HEK293 (cell line): ENCODE measurements at regions not wholly inside any gene's neighbourhood (a gene's known extent, or its start where the extent isn't known, plus 50 kb on each side); places are given as distances from the start of the nearest gene placed in this dataset.

Experiments used
- CTCF ChIA-PET: fragments of 350-600 bp; formaldehyde crosslinking; extraction: SDS; loops from one replicate; lab custom pipeline; 2021; ENCODE audit warnings: antibody characterized with exemption; lab: Yijun Ruan, JAX
- POLR2A ChIA-PET: fragments of 300-600 bp; formaldehyde crosslinking; extraction: SDS; loops from one replicate; lab custom pipeline; 2020; ENCODE audit warnings: antibody characterized with exemption, inconsistent platforms; lab: Yijun Ruan, JAX
- H3K27ac ChIP-seq: fragments of 200-500 bp; sonication (Bioruptor generic); 2 replicates; pipeline ENCODE4 v1.5.1; 2014; ENCODE audit warnings: low read depth, low read length, control low read depth, inconsistent platforms; ENCODE audit errors: extremely low read depth
- H3K36me3 ChIP-seq, 2 experiments: fragments of 200-500 bp in 1 of 2; sonication (Bioruptor generic) in 1 of 2; 1 replicate in 1 of 2; 2 replicates in 1 of 2; pipeline ENCODE4 v1.5.1; 2014 to 2017; ENCODE audit warnings: inconsistent platforms in 2 of 2, low read length in 2 of 2; ENCODE audit not compliant: control insufficient read depth in 2 of 2, insufficient read depth in 1 of 2
- H3K4me1 ChIP-seq: fragments of 200-500 bp; sonication (Bioruptor generic); 2 replicates; pipeline ENCODE4 v1.5.1; 2014; ENCODE audit warnings: mild to moderate bottlenecking, low read length, inconsistent platforms; ENCODE audit not compliant: control insufficient read depth, insufficient read depth
- H3K4me3 ChIP-seq: 2 replicates; pipeline ENCODE4 v1.5.1; 2011; ENCODE audit warnings: low read depth, mild to moderate bottlenecking, control low read depth, low read length, moderate library complexity
- H3K9me3 ChIP-seq: fragments of 200-500 bp; sonication (Bioruptor generic); 2 replicates; pipeline ENCODE4 v1.5.1; 2014; ENCODE audit warnings: low read depth, low read length, inconsistent platforms; ENCODE audit not compliant: control insufficient read depth, insufficient read depth
- FEZF1 ChIP-seq: fragments of 450-650 bp; formaldehyde crosslinking; IDR thresholded peaks from 2 replicates; pipeline ENCODE4 v1.5.1; 2016; ENCODE audit warnings: missing biosample characterization, missing genetic modification characterization
- SCRT1 ChIP-seq: fragments of 450-650 bp; formaldehyde crosslinking; IDR thresholded peaks from 2 replicates; pipeline ENCODE4 v1.5.1; 2016; ENCODE audit warnings: missing biosample characterization, missing genetic modification characterization, borderline replicate concordance
- SP7 ChIP-seq: fragments of 450-650 bp; formaldehyde crosslinking; IDR thresholded peaks from 2 replicates; pipeline ENCODE4 v1.5.1; 2016; ENCODE audit warnings: missing biosample characterization, missing genetic modification characterization
- TCF7L2 ChIP-seq: IDR thresholded peaks from 2 replicates; pipeline ENCODE4 v1.6.1; 2011; ENCODE audit warnings: low read depth, mild to moderate bottlenecking, inconsistent platforms, low read length, moderate library complexity, borderline replicate concordance
- ZNF366 ChIP-seq: fragments of 450-650 bp; formaldehyde crosslinking; conservative IDR thresholded peaks from 2 replicates; pipeline ENCODE4 v1.5.1; 2016; ENCODE audit warnings: missing biosample characterization, missing genetic modification characterization
- ZNF404 ChIP-seq: fragments of 450-650 bp; formaldehyde crosslinking; IDR thresholded peaks from 2 replicates; pipeline ENCODE4 v1.5.1; 2017; ENCODE audit warnings: missing biosample characterization, missing genetic modification characterization
- ZNF501 ChIP-seq: fragments of 450-650 bp; formaldehyde crosslinking; IDR thresholded peaks from 2 replicates; pipeline ENCODE4 v1.5.1; 2016; ENCODE audit warnings: missing biosample characterization, missing genetic modification characterization
- ZNF544 ChIP-seq: fragments of 450-650 bp; formaldehyde crosslinking; IDR thresholded peaks from 2 replicates; pipeline ENCODE4 v1.5.0; 2017; ENCODE audit warnings: missing biosample characterization, missing genetic modification characterization
- ZNF624 ChIP-seq: fragments of 450-650 bp; formaldehyde crosslinking; IDR thresholded peaks from 2 replicates; pipeline ENCODE4 v1.5.1; 2017; ENCODE audit warnings: missing biosample characterization, missing genetic modification characterization
- ZNF629 ChIP-seq: fragments of 450-650 bp; formaldehyde crosslinking; IDR thresholded peaks from 2 replicates; pipeline ENCODE4 v1.5.1; 2017; ENCODE audit warnings: missing biosample characterization, missing genetic modification characterization
- TF ChIP-seq, protein P1 (sequence below): fragments of 450-650 bp; formaldehyde crosslinking; IDR thresholded peaks from 2 replicates; pipeline ENCODE4 v1.5.1; 2016; ENCODE audit warnings: missing biosample characterization, missing genetic modification characterization
- TF ChIP-seq, protein P2 (sequence below): fragments of 450-650 bp; formaldehyde crosslinking; IDR thresholded peaks from 2 replicates; pipeline ENCODE4 v1.5.1; 2017; ENCODE audit warnings: missing biosample characterization, missing genetic modification characterization
- TF ChIP-seq, protein P3 (sequence below): fragments of 450-650 bp; formaldehyde crosslinking; IDR thresholded peaks from 2 replicates; pipeline ENCODE4 v1.5.1; 2016; ENCODE audit warnings: missing biosample characterization, missing genetic modification characterization
- TF ChIP-seq, protein P4 (sequence below): fragments of 450-650 bp; formaldehyde crosslinking; IDR thresholded peaks from 2 replicates; pipeline ENCODE4 v1.5.1; 2016; ENCODE audit warnings: missing biosample characterization, missing genetic modification characterization
- TF ChIP-seq, protein P5 (sequence below): sonication (generic); formaldehyde crosslinking; IDR thresholded peaks from 2 replicates; pipeline ENCODE4 v1.8.1; 2022; ENCODE audit warnings: mild to moderate bottlenecking, moderate library complexity, missing genetic modification reagents
- TF ChIP-seq, protein P6 (sequence below): fragments of 450-650 bp; formaldehyde crosslinking; IDR thresholded peaks from 2 replicates; pipeline ENCODE4 v1.5.1; 2016; ENCODE audit warnings: missing biosample characterization, missing genetic modification characterization
- TF ChIP-seq, protein P7 (sequence below): fragments of 450-650 bp; formaldehyde crosslinking; IDR thresholded peaks from 2 replicates; pipeline ENCODE4 v1.5.1; 2017; ENCODE audit warnings: missing biosample characterization, missing genetic modification characterization

DNA sequence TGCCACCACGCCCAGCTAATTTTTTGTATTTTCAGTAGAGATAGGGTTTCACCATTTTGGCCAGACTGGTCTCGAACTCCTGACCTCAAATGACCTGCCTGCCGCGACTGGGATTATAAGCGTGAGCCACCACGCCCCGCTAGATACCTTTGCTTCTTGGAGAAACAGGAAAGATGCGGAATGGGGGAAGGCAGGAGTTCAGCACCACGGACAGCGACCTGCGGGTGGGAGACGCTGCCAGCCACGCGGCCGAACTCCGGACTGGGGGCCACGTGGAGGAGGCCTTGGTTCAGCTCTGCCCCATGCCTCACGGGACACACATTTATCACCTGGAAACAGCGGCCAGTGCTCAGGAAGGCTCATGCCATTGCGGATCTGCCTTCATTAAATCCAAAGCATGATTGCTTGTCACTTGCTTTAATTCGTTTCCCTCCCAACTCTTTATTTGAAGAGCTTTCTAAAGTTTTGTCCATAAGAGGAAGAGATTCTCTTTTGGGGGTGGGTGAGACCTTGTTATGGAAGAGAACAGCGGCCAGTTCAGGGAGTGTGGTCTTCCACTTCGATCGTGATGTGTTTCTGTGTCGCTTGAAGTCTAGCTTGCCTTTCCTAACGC lies 219.9 kb downstream of the ENGASE start (continued):
- TF ChIP-seq, protein P1, sequence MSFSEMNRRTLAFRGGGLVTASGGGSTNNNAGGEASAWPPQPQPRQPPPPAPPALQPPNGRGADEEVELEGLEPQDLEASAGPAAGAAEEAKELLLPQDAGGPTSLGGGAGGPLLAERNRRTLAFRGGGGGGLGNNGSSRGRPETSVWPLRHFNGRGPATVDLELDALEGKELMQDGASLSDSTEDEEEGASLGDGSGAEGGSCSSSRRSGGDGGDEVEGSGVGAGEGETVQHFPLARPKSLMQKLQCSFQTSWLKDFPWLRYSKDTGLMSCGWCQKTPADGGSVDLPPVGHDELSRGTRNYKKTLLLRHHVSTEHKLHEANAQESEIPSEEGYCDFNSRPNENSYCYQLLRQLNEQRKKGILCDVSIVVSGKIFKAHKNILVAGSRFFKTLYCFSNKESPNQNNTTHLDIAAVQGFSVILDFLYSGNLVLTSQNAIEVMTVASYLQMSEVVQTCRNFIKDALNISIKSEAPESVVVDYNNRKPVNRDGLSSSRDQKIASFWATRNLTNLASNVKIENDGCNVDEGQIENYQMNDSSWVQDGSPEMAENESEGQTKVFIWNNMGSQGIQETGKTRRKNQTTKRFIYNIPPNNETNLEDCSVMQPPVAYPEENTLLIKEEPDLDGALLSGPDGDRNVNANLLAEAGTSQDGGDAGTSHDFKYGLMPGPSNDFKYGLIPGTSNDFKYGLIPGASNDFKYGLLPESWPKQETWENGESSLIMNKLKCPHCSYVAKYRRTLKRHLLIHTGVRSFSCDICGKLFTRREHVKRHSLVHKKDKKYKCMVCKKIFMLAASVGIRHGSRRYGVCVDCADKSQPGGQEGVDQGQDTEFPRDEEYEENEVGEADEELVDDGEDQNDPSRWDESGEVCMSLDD, result no peak
- no peak for TF ChIP-seq ZNF624 (tag by site-specific recombination)
- TF ChIP-seq, protein P2, sequence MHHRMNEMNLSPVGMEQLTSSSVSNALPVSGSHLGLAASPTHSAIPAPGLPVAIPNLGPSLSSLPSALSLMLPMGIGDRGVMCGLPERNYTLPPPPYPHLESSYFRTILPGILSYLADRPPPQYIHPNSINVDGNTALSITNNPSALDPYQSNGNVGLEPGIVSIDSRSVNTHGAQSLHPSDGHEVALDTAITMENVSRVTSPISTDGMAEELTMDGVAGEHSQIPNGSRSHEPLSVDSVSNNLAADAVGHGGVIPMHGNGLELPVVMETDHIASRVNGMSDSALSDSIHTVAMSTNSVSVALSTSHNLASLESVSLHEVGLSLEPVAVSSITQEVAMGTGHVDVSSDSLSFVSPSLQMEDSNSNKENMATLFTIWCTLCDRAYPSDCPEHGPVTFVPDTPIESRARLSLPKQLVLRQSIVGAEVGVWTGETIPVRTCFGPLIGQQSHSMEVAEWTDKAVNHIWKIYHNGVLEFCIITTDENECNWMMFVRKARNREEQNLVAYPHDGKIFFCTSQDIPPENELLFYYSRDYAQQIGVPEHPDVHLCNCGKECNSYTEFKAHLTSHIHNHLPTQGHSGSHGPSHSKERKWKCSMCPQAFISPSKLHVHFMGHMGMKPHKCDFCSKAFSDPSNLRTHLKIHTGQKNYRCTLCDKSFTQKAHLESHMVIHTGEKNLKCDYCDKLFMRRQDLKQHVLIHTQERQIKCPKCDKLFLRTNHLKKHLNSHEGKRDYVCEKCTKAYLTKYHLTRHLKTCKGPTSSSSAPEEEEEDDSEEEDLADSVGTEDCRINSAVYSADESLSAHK (tag by site-specific recombination), result no peak
- TF ChIP-seq ZNF366 (tag by site-specific recombination), result peak; percentile 45
- TF ChIP-seq, protein P3, sequence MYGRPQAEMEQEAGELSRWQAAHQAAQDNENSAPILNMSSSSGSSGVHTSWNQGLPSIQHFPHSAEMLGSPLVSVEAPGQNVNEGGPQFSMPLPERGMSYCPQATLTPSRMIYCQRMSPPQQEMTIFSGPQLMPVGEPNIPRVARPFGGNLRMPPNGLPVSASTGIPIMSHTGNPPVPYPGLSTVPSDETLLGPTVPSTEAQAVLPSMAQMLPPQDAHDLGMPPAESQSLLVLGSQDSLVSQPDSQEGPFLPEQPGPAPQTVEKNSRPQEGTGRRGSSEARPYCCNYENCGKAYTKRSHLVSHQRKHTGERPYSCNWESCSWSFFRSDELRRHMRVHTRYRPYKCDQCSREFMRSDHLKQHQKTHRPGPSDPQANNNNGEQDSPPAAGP (tag by site-specific recombination), result 0 out of 2 replicates have a peak, but pooled peaks have one; percentile 47
- TF ChIP-seq ZNF629 (tag by site-specific recombination), result no peak
- TF ChIP-seq ZNF501 (tag by site-specific recombination), result no peak
- TF ChIP-seq SCRT1, result no peak
- TF ChIP-seq ZNF404 (tag by site-specific recombination), result no peak
- 0 out of 2 replicates have a peak, but pooled peaks have one; percentile 11 for TF ChIP-seq SP7 (tag by site-specific recombination)
- TF ChIP-seq, protein P4, sequence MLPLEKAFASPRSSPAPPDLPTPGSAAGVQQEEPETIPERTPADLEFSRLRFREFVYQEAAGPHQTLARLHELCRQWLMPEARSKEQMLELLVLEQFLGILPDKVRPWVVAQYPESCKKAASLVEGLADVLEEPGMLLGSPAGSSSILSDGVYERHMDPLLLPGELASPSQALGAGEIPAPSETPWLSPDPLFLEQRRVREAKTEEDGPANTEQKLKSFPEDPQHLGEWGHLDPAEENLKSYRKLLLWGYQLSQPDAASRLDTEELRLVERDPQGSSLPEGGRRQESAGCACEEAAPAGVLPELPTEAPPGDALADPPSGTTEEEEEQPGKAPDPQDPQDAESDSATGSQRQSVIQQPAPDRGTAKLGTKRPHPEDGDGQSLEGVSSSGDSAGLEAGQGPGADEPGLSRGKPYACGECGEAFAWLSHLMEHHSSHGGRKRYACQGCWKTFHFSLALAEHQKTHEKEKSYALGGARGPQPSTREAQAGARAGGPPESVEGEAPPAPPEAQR, result no peak
- TF ChIP-seq, protein P5, sequence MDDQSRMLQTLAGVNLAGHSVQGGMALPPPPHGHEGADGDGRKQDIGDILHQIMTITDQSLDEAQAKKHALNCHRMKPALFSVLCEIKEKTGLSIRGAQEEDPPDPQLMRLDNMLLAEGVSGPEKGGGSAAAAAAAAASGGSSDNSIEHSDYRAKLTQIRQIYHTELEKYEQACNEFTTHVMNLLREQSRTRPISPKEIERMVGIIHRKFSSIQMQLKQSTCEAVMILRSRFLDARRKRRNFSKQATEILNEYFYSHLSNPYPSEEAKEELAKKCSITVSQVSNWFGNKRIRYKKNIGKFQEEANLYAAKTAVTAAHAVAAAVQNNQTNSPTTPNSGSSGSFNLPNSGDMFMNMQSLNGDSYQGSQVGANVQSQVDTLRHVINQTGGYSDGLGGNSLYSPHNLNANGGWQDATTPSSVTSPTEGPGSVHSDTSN (CRISPR knock-in tag), result peak; percentile 94
- no peak for TF ChIP-seq TCF7L2
- TF ChIP-seq, protein P6, sequence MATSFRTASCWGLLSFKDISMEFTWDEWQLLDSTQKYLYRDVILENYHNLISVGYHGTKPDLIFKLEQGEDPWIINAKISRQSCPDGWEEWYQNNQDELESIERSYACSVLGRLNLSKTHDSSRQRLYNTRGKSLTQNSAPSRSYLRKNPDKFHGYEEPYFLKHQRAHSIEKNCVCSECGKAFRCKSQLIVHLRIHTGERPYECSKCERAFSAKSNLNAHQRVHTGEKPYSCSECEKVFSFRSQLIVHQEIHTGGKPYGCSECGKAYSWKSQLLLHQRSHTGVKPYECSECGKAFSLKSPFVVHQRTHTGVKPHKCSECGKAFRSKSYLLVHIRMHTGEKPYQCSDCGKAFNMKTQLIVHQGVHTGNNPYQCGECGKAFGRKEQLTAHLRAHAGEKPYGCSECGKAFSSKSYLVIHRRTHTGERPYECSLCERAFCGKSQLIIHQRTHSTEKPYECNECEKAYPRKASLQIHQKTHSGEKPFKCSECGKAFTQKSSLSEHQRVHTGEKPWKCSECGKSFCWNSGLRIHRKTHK (tag by site-specific recombination), result no peak
- TF ChIP-seq ZNF544 (tag by site-specific recombination), result no peak

DNA sequence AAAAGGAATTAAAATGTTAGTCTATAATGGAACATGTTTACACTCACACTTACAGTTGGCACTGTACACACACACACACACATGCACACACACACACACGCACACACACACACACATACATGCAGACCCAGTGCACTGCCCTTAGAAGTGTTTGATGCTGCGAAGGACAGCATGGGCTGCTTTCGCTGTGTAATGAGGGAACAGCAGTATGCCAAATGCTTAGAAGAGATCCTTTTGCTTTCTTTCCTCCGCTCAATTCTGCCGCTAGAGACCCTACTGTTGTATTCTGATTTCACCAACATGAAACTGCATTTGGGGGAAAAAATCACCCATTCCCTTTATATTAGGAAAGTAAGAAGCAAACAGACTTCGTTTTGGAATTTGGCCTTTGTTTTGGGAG lies 217.9 kb downstream of the ENGASE start:
- Histone ChIP-seq H3K4me3 (no peak overlapping the region), H3K4me1 (no peaks in the 10 kb centered on the region), H3K36me3 (no peaks in the 10 kb centered on the region), H3K9me3 (no peaks in the 10 kb centered on the region), H3K27ac (no peak overlapping the region)
- POLR2A ChIA-PET, result no interaction called here
- TF ChIP-seq FEZF1 (tag by site-specific recombination), result no peak
- TF ChIP-seq, protein P7, sequence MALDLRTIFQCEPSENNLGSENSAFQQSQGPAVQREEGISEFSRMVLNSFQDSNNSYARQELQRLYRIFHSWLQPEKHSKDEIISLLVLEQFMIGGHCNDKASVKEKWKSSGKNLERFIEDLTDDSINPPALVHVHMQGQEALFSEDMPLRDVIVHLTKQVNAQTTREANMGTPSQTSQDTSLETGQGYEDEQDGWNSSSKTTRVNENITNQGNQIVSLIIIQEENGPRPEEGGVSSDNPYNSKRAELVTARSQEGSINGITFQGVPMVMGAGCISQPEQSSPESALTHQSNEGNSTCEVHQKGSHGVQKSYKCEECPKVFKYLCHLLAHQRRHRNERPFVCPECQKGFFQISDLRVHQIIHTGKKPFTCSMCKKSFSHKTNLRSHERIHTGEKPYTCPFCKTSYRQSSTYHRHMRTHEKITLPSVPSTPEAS (tag by site-specific recombination), result peak; percentile 47; the same call in 1 of the 2 replicates
- CTCF ChIA-PET, result no interaction called here
